NB4 (cell line): ENCODE measurements at regions not wholly inside any gene's neighbourhood (a gene's known extent, or its start where the extent isn't known, plus 50 kb on each side); places are given as distances from the start of the nearest gene placed in this dataset.

Experiments
- MYC ChIP-seq: IDR thresholded peaks from 2 replicates; pipeline ENCODE4 v1.6.1; 2011; ENCODE audit warnings: low read depth, low read length
- TF ChIP-seq, protein P1 (sequence below): IDR thresholded peaks from one replicate; pipeline ENCODE4 v1.5.1; 2012; ENCODE audit warnings: low read depth, low read length

- TF ChIP-seq, protein P1, sequence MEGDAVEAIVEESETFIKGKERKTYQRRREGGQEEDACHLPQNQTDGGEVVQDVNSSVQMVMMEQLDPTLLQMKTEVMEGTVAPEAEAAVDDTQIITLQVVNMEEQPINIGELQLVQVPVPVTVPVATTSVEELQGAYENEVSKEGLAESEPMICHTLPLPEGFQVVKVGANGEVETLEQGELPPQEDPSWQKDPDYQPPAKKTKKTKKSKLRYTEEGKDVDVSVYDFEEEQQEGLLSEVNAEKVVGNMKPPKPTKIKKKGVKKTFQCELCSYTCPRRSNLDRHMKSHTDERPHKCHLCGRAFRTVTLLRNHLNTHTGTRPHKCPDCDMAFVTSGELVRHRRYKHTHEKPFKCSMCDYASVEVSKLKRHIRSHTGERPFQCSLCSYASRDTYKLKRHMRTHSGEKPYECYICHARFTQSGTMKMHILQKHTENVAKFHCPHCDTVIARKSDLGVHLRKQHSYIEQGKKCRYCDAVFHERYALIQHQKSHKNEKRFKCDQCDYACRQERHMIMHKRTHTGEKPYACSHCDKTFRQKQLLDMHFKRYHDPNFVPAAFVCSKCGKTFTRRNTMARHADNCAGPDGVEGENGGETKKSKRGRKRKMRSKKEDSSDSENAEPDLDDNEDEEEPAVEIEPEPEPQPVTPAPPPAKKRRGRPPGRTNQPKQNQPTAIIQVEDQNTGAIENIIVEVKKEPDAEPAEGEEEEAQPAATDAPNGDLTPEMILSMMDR = no peak
- no peak for TF ChIP-seq MYC
These were observed 236.0 kb upstream of the SYT1 start for GRCh38 chr12:78628491-78629100.
